NCI-H82 (cell line): ENCODE measurements at regions not wholly inside any gene's neighbourhood (a gene's known extent, or its start where the extent isn't known, plus 50 kb on each side); places are given as distances from the start of the nearest gene placed in this dataset.

Source experiments
- DNase-seq: peaks from one replicate; lab custom pipeline; 2025; lab: John Stamatoyannopoulos, UW

DNA sequence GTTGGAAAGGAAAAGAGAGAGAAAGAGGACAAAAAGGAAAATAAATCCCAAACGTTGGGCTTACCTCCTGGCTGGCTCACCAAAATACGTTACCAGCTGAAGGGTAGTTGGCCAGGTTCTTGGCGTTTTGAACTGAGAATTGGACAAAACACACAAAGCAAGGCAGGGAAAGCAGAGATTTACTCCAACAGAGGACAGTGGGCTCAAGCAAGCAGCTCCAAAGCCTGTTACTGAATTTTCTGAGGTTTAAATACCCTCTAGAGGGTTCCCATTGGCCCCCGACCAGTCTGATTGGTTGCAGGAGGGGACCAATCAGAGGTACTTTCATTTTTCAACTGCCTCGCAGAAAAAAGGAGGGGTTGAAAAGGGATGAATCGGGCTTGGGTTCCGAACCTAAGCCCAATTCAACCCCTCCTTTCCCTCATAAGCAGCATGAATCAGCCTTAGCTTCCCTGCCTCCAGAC is 55.6 kb upstream of the ALOX12 start:
- DNase-seq, result no peak

DNA sequence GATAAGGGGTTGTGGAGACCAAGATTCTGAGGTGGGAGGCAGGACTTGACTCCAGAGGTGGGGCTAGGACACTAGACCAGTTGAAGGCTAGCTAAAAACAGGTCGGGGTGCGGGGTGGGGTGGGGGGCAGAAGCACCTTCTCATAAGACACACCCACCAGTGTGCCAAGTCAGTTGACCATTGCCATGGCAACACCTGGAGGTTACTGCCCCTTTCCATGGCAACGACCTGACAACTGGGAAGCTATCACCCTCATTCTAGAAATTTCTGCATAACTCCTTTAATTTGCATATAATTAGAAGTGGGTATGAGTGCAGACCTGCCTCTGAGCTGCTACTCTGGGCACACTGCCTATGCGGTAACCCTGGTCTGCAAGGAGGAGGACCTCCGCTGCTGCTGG is 53.9 kb upstream of the ALOX12 start:
- DNase-seq, result no peak

DNA sequence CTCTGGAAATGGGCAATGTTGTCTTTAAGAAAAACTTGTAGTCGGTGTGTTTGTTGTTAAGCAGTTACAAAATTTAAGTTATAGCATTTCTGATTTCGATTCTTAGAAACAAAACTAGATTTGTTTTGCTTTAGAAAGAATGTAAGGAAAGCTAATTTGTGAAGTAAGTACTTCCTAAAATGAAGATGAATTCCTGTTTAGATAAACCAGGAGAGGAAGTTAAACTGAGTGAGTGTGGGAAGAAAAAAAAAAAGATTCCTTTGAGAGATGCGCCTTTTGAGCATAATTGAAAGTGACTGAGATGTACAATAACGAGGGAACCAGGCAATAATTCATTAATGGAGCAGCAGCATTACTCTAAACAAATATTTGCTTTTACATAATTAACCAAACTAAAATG is 52.4 kb upstream of the ALOX12 start:
- DNase-seq, result no peak
